ENCODE measurements at regions not wholly inside any gene's neighbourhood (a gene's known extent, or its start where the extent isn't known, plus 50 kb on each side); places are given as distances from the start of the nearest gene placed in this dataset.

DNA sequence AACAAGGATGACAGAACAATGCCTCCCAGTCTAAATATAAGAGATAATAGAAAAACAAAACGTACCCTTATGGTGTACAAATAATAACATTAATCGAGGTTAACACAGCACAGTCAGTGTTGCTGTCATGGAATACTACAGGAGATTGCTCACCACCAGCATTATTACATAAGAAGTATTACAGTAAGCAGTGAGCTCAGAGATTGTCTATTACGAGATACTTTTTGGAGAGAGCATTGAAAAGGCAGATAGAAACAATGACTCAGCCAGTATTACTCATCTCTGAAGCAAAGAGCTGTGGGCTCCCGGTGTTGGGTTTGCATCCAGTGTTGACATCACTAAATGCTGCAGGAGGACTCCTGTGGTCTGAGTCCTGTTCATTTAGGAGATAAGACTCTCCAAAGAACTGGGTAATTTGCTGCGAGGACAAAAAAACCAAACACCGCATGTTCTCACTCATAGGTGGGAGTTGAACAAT is 191.9 kb upstream of the SEMA6A start:
- H2AFZ ChIP-seq (ENCODE audit: low read depth, low read length), result no peak overlapping the region
- no peaks in the 10 kb centered on the region for H3K27me3 ChIP-seq (ENCODE audit: control insufficient read depth in 2 of 2, insufficient read depth in 2 of 2, low read length in 2 of 2)
- H3K9me3 ChIP-seq (replicated peaks; ENCODE audit: control insufficient read depth, insufficient read depth, low read length), result no peaks in the 10 kb centered on the region
- CTCF ChIA-PET, result no interaction called here
- H3K27ac ChIP-seq (ENCODE audit: insufficient read depth, low read depth, low read length), result no peak overlapping the region
- no peaks in the 10 kb centered on the region for H3K79me2 ChIP-seq (ENCODE audit: control insufficient read depth, insufficient read depth, low read length)
- intact Hi-C loops (cut with micrococcal nuclease) (no loop called here), dilution Hi-C loops (cut with MboI; ENCODE audit: extremely low pct_ligation_motif_present, low sequenced_read_pairs) (no loop called here)
- H3K36me3 ChIP-seq (ENCODE audit: control insufficient read depth in 2 of 2, extremely low read depth in 1 of 2, insufficient read depth in 2 of 2, low read length in 2 of 2), result no peaks in the 10 kb centered on the region
- H3K4me2 ChIP-seq (ENCODE audit: insufficient read depth, low read length), result no peak overlapping the region
- POLR2A ChIA-PET, result no interaction called here
- TF ChIP-seq JUN (IDR thresholded peaks at IDR 0.05; ENCODE audit: borderline replicate concordance, insufficient read depth, insufficient read length, low read depth), result no peak
- TF ChIP-seq FOS (IDR thresholded peaks at IDR 0.05; ENCODE audit: borderline replicate concordance, insufficient read depth, low read length), result no peak
- TF ChIP-seq POLR2A (IDR thresholded peaks at IDR 0.05; ENCODE audit: low read depth, low read length), result no peak
- TF ChIP-seq EZH2 (IDR thresholded peaks at IDR 0.05; ENCODE audit: borderline replicate concordance, low read depth, low read length, severe bottlenecking), result no peak
- H3K4me1 ChIP-seq (ENCODE audit: control insufficient read depth, extremely low read depth, insufficient read depth, low read length), result no peaks in the 10 kb centered on the region
- DNase-seq (ENCODE audit: low read depth, low spot score) (no peak), FAIRE-seq (no peak)
- no peak overlapping the region for H3K9ac ChIP-seq (replicated peaks; ENCODE audit: extremely low read depth, insufficient read depth, low read length)
- no peaks in the 10 kb centered on the region for H4K20me1 ChIP-seq (replicated peaks; ENCODE audit: control insufficient read depth, extremely low read depth, insufficient read depth, low read length)
- BruUV-seq (replicated peaks), result no TSS peak
- no peaks in the 10 kb centered on the region for H3K9me1 ChIP-seq (replicated peaks; ENCODE audit: control insufficient read depth, extremely low read depth, insufficient read depth, low read length)
- H3K4me3 ChIP-seq (replicated peaks in 1 of 3; ENCODE audit: insufficient read depth in 1 of 3, low read depth in 1 of 3, low read length in 3 of 3), result no peak overlapping the region

DNA sequence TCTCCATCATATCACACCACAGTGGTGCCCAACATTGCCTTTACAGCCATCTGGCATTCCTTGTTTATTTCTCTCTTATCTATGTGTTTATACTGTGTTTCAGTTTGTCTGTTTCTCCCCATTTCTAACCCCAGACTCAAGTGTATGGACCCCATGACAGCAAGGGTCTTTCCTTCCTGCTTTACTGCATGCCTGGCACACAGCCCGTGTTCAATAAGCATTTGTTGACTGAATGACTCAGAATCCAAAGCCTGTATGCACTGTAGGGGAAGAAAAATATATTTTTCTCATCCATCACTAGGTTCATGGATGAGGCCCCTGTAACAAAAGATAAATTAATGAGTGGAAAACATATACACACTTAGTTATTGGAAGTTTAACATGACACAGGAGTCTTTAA is 190.8 kb upstream of the SEMA6A start:
- Histone ChIP-seq H3K9ac (replicated peaks; ENCODE audit: extremely low read depth, insufficient read depth, low read length) (no peak overlapping the region), H3K79me2 (ENCODE audit: control insufficient read depth, insufficient read depth, low read length) (no peaks in the 10 kb centered on the region), H3K27ac (ENCODE audit: insufficient read depth, low read depth, low read length) (no peak overlapping the region), H3K4me2 (ENCODE audit: insufficient read depth, low read length) (no peak overlapping the region), H3K4me1 (ENCODE audit: control insufficient read depth, extremely low read depth, insufficient read depth, low read length) (no peaks in the 10 kb centered on the region), H4K20me1 (replicated peaks; ENCODE audit: control insufficient read depth, extremely low read depth, insufficient read depth, low read length) (no peaks in the 10 kb centered on the region), H3K9me1 (replicated peaks; ENCODE audit: control insufficient read depth, extremely low read depth, insufficient read depth, low read length) (no peaks in the 10 kb centered on the region), H3K27me3 (ENCODE audit: control insufficient read depth in 2 of 2, insufficient read depth in 2 of 2, low read length in 2 of 2) (no peaks in the 10 kb centered on the region), H3K4me3 (replicated peaks in 1 of 3; ENCODE audit: insufficient read depth in 1 of 3, low read depth in 1 of 3, low read length in 3 of 3) (no peak overlapping the region), H3K9me3 (replicated peaks; ENCODE audit: control insufficient read depth, insufficient read depth, low read length) (no peaks in the 10 kb centered on the region), H2AFZ (ENCODE audit: low read depth, low read length) (no peak overlapping the region), H3K36me3 (ENCODE audit: control insufficient read depth in 2 of 2, extremely low read depth in 1 of 2, insufficient read depth in 2 of 2, low read length in 2 of 2) (no peaks in the 10 kb centered on the region)
- no TSS peak for BruUV-seq (replicated peaks)
- intact Hi-C loops (cut with micrococcal nuclease) (no loop called here), dilution Hi-C loops (cut with MboI; ENCODE audit: extremely low pct_ligation_motif_present, low sequenced_read_pairs) (no loop called here)
- DNase-seq (ENCODE audit: low read depth, low spot score) (no peak), FAIRE-seq (no peak)
- CTCF ChIA-PET, result no interaction called here
- POLR2A ChIA-PET, result no interaction called here
- TF ChIP-seq EZH2 (IDR thresholded peaks at IDR 0.05; ENCODE audit: borderline replicate concordance, low read depth, low read length, severe bottlenecking) (no peak), POLR2A (IDR thresholded peaks at IDR 0.05; ENCODE audit: low read depth, low read length) (no peak), POLR2AphosphoS5 (IDR thresholded peaks at IDR 0.05; ENCODE audit: insufficient read depth, low read depth, low read length) (no peak), GATA2 (IDR thresholded peaks at IDR 0.05; ENCODE audit: insufficient read depth, insufficient read length, low read depth, low read length) (no peak), FOS (IDR thresholded peaks at IDR 0.05; ENCODE audit: borderline replicate concordance, insufficient read depth, low read length) (no peak), JUN (IDR thresholded peaks at IDR 0.05; ENCODE audit: borderline replicate concordance, insufficient read depth, insufficient read length, low read depth) (no peak), MYC (IDR thresholded peaks at IDR 0.05; ENCODE audit: low read depth, low read length) (no peak)
- TF ChIP-seq, protein P1, sequence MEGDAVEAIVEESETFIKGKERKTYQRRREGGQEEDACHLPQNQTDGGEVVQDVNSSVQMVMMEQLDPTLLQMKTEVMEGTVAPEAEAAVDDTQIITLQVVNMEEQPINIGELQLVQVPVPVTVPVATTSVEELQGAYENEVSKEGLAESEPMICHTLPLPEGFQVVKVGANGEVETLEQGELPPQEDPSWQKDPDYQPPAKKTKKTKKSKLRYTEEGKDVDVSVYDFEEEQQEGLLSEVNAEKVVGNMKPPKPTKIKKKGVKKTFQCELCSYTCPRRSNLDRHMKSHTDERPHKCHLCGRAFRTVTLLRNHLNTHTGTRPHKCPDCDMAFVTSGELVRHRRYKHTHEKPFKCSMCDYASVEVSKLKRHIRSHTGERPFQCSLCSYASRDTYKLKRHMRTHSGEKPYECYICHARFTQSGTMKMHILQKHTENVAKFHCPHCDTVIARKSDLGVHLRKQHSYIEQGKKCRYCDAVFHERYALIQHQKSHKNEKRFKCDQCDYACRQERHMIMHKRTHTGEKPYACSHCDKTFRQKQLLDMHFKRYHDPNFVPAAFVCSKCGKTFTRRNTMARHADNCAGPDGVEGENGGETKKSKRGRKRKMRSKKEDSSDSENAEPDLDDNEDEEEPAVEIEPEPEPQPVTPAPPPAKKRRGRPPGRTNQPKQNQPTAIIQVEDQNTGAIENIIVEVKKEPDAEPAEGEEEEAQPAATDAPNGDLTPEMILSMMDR (IDR thresholded peaks at IDR 0.05; ENCODE audit: extremely low read depth in 1 of 2, insufficient read depth in 1 of 2, low read depth in 1 of 2, low read length in 2 of 2), result no peak
- TF ChIP-seq, protein P2, sequence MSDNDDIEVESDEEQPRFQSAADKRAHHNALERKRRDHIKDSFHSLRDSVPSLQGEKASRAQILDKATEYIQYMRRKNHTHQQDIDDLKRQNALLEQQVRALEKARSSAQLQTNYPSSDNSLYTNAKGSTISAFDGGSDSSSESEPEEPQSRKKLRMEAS (IDR thresholded peaks at IDR 0.05; ENCODE audit: insufficient read depth, insufficient read length), result no peak
